CD4-positive, alpha-beta T cell (primary cell): ENCODE measurements at regions not wholly inside any gene's neighbourhood (a gene's known extent, or its start where the extent isn't known, plus 50 kb on each side); places are given as distances from the start of the nearest gene placed in this dataset.
A peak's percentile ranks its signal among the peaks of the same experiment; 100 is the strongest.

Source experiments
- ATAC-seq: fragments of 200-7000 bp; cut with Tn5 transposase; one replicate; pipeline ENCODE4 v1.10.0; 2022; ENCODE audit warnings: mild to moderate bottlenecking; ENCODE audit not compliant: poor library complexity
- CTCF ChIA-PET: fragments of 350-600 bp; sonication (Branson Sonifier 250); formaldehyde crosslinking; loops from one replicate; lab custom pipeline; 2021; ENCODE audit warnings: antibody characterized with exemption, inconsistent platforms; lab: Charles Lee
- POLR2A ChIA-PET: fragments of 350-600 bp; sonication (Branson Sonifier 250); formaldehyde crosslinking; loops from one replicate; lab custom pipeline; 2021; ENCODE audit warnings: antibody characterized with exemption, inconsistent platforms; lab: Charles Lee
- DNase-seq, 14 experiments: peaks; one replicate each; pipeline ENCODE4 v3.0.0-alpha.2; 2013 to 2020; ENCODE audit warnings: mixed read lengths in 2 of 14
- H3K27ac ChIP-seq, 2 donors: one replicate each; pipeline versions ENCODE4 v1.5.1 to v1.7.0; 2013; ENCODE audit warnings: low read length in 2 of 2, low read depth in 1 of 2, mild to moderate bottlenecking in 1 of 2
- H3K27me3 ChIP-seq, 2 experiments: 1 replicate in 1 of 2; 2 replicates in 1 of 2; pipeline versions ENCODE4 v1.6.1 to v1.7.0; 2013; ENCODE audit warnings: low read length in 2 of 2, control low read depth in 1 of 2, mild to moderate bottlenecking in 1 of 2, moderate library complexity in 1 of 2; ENCODE audit not compliant: insufficient read depth in 2 of 2, control insufficient read depth in 1 of 2
- H3K36me3 ChIP-seq: one replicate; pipeline ENCODE4 v1.6.1; 2013; ENCODE audit warnings: low read length, control low read depth; ENCODE audit not compliant: insufficient read depth
- H3K4me1 ChIP-seq: one replicate; pipeline ENCODE4 v1.6.1; 2013; ENCODE audit warnings: low read length, control low read depth; ENCODE audit not compliant: insufficient read depth
- H3K4me3 ChIP-seq: one replicate; pipeline ENCODE4 v1.5.1; 2013; ENCODE audit warnings: mild to moderate bottlenecking, low read length, moderate library complexity
- H3K9me3 ChIP-seq, 2 experiments: 1 replicate in 1 of 2; 2 replicates in 1 of 2; pipeline versions ENCODE4 v1.6.1 to v1.7.0; 2013; ENCODE audit warnings: low read length in 2 of 2, mild to moderate bottlenecking in 2 of 2, control low read depth in 1 of 2, moderate library complexity in 1 of 2; ENCODE audit not compliant: control insufficient read depth in 1 of 2, insufficient read depth in 1 of 2
- H3K27ac Mint-ChIP-seq: one replicate; pipeline ENCODE4 v1.8.0; 2020; ENCODE audit warnings: mixed read lengths
- H3K27me3 Mint-ChIP-seq: one replicate; pipeline ENCODE4 v1.8.0; 2021; ENCODE audit warnings: mixed read lengths
- H3K36me3 Mint-ChIP-seq: one replicate; pipeline ENCODE4 v1.8.0; 2021; ENCODE audit warnings: low read depth, mixed read lengths
- H3K4me1 Mint-ChIP-seq: one replicate; pipeline ENCODE4 v1.8.0; 2021; ENCODE audit warnings: low read depth, mixed read lengths
- H3K4me3 Mint-ChIP-seq: one replicate; pipeline ENCODE4 v1.8.0; 2020; ENCODE audit warnings: mild to moderate bottlenecking, mixed read lengths
- H3K9me3 Mint-ChIP-seq: one replicate; pipeline ENCODE4 v1.8.0; 2020; ENCODE audit warnings: mixed read lengths
- intact Hi-C, 2 experiments: fragments of 100-400 bp; cut with DNase I in 1 of 2; cut with micrococcal nuclease in 1 of 2; formaldehyde crosslinking; loops; one replicate each; pipeline versions ENCODE4 v1.15.1 to v1.9.0; 2023 to 2025; cut with DNase I, micrococcal nuclease
- TF ChIP-seq, protein P1 (sequence below): fragments of 200-600 bp; IDR thresholded peaks from one replicate; pipeline ENCODE4 v1.8.0; 2022; ENCODE audit warnings: antibody characterized with exemption, mild to moderate bottlenecking

DNA sequence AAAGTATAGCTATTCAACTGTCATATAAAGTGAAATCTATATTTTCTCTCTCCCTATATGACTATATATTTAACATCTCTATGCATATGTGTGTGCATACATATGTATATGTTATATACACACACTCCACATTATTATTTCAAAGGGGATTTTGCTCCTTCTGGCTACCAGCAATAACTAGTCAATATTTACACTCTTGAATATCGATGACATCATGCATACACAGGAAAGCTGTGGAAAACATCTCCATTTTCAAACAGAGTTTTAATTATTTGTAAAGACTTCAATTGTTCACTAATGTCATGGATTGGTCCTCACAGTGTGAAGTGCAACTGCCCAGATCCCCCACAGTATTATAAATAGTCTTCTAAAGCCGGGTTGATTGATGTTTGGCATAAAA is 195.9 kb upstream of the TCF4 start:
- Histone ChIP-seq H3K27me3 (peaks cover 10 to 31% of the 10 kb centered on the region in 2 experiments), H3K4me1 (no peaks in the 10 kb centered on the region), H3K27ac (no peak overlapping the region), H3K36me3 (no peaks in the 10 kb centered on the region), H3K9me3 (peaks cover 0 to 5% of the 10 kb centered on the region in 2 experiments), H3K4me3 (no peak overlapping the region)
- H3K36me3 Mint-ChIP-seq, result no peaks in the 10 kb centered on the region
- H3K27ac Mint-ChIP-seq, result no peak overlapping the region
- TF ChIP-seq, protein P1, sequence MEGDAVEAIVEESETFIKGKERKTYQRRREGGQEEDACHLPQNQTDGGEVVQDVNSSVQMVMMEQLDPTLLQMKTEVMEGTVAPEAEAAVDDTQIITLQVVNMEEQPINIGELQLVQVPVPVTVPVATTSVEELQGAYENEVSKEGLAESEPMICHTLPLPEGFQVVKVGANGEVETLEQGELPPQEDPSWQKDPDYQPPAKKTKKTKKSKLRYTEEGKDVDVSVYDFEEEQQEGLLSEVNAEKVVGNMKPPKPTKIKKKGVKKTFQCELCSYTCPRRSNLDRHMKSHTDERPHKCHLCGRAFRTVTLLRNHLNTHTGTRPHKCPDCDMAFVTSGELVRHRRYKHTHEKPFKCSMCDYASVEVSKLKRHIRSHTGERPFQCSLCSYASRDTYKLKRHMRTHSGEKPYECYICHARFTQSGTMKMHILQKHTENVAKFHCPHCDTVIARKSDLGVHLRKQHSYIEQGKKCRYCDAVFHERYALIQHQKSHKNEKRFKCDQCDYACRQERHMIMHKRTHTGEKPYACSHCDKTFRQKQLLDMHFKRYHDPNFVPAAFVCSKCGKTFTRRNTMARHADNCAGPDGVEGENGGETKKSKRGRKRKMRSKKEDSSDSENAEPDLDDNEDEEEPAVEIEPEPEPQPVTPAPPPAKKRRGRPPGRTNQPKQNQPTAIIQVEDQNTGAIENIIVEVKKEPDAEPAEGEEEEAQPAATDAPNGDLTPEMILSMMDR, result no peak
- DNase-seq, result no peak
- ATAC-seq, result no peak
- intact Hi-C loops, result no loop called here
- no peaks in the 10 kb centered on the region for H3K9me3 Mint-ChIP-seq
- CTCF ChIA-PET, result no interaction called here
- POLR2A ChIA-PET, result no interaction called here
- peaks cover 17% of the 10 kb centered on the region for H3K4me1 Mint-ChIP-seq
- H3K27me3 Mint-ChIP-seq, result peaks cover 37% of the 10 kb centered on the region
- H3K4me3 Mint-ChIP-seq, result no peak overlapping the region

- no peaks in the 10 kb centered on the region for H3K36me3 ChIP-seq
- TF ChIP-seq, protein P1, result no peak
- H3K4me3 ChIP-seq, result no peak overlapping the region
- Mint-ChIP-seq H3K4me1 (peaks cover 20% of the 10 kb centered on the region), H3K27me3 (peaks cover 57% of the 10 kb centered on the region), H3K9me3 (no peaks in the 10 kb centered on the region), H3K27ac (no peak overlapping the region), H3K4me3 (no peak overlapping the region), H3K36me3 (no peaks in the 10 kb centered on the region)
- H3K27me3 ChIP-seq, result peaks cover 11 to 34% of the 10 kb centered on the region in 2 experiments
- H3K9me3 ChIP-seq, result peaks cover 0 to 5% of the 10 kb centered on the region in 2 experiments
- ChIA-PET CTCF (no interaction called here), POLR2A (no interaction called here)
- H3K4me1 ChIP-seq, result no peaks in the 10 kb centered on the region
- DNase-seq, result no peak
- ATAC-seq, result no peak
- intact Hi-C loops, result no loop called here
- H3K27ac ChIP-seq, result no peak overlapping the region
These were observed 193.5 kb upstream of the TCF4 start for GRCh38 chr18:55781481-55781957.

DNA sequence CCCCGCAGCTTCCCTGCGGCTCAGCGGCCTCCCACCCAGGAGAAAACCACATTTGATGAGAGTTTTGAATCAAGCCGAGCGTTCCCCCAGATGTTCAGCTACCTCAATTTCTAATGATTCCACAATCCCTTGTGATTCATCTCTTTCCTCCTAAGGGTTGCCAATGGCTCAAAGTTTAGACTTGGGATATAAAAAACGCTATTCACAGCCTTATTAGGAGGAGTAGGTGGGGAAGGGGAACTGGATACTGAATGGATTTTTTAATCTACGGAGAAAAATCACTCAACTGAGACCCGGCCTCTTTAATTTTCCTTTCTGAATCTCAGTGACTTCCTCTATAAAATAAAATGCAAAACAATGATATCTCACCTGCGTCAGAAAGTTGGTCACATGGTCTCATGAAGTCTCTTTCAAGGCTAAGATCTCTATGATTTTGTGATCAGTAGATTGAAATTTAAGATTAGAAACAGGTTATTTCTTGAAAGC is 192.6 kb upstream of the TCF4 start:
- H3K27ac ChIP-seq, result no peak overlapping the region
- TF ChIP-seq, protein P1, result no peak
- ATAC-seq (no peak), DNase-seq (no peak)
- no peak overlapping the region for H3K4me3 ChIP-seq
- H3K9me3 Mint-ChIP-seq, result no peaks in the 10 kb centered on the region
- peak overlapping the region; percentile 35 for H3K4me3 Mint-ChIP-seq
- H3K36me3 Mint-ChIP-seq, result no peaks in the 10 kb centered on the region
- no peaks in the 10 kb centered on the region for H3K4me1 ChIP-seq
- ChIA-PET POLR2A (no interaction called here), CTCF (no interaction called here)
- H3K27me3 ChIP-seq, result peaks cover 11 to 34% of the 10 kb centered on the region in 2 experiments
- peaks cover 62% of the 10 kb centered on the region for H3K27me3 Mint-ChIP-seq
- peaks cover 20% of the 10 kb centered on the region for H3K4me1 Mint-ChIP-seq
- no peaks in the 10 kb centered on the region for H3K36me3 ChIP-seq
- H3K9me3 ChIP-seq, result peaks cover 0 to 5% of the 10 kb centered on the region in 2 experiments
- intact Hi-C loops, result no loop called here
- no peak overlapping the region for H3K27ac Mint-ChIP-seq
